Psoas muscle (tissue), 7 donors: ENCODE measurements at regions not wholly inside any gene's neighbourhood (a gene's known extent, or its start where the extent isn't known, plus 50 kb on each side); places are given as distances from the start of the nearest gene placed in this dataset.

Experiments used
- ATAC-seq, 4 donors: fragments of 200-7000 bp; cut with Tn5 transposase; one replicate each; pipeline ENCODE4 v1.9.1; 2020; ENCODE audit warnings: moderate library complexity in 3 of 4, mild to moderate bottlenecking in 2 of 4
- DNase-seq, 2 donors: peaks; one replicate each; pipeline ENCODE4 v3.0.0-alpha.2; 2020
- H3K27ac ChIP-seq: fragments of 200-600 bp; one replicate; pipeline ENCODE4 v1.8.0; 2022
- H3K27me3 ChIP-seq, 3 donors: fragments of 200-600 bp in 1 of 3; one replicate each; pipeline versions ENCODE4 v1.6.1 to v1.8.0; 2013 to 2022; ENCODE audit warnings: low read length in 2 of 3, mild to moderate bottlenecking in 2 of 3, moderate library complexity in 1 of 3; ENCODE audit not compliant: insufficient read depth in 3 of 3
- H3K36me3 ChIP-seq, 2 donors: fragments of 200-600 bp in 1 of 2; one replicate each; pipeline versions ENCODE4 v1.6.1 to v1.8.0; 2013 to 2022; ENCODE audit warnings: low read depth in 1 of 2, mild to moderate bottlenecking in 1 of 2, moderate library complexity in 1 of 2; ENCODE audit not compliant: insufficient read depth in 1 of 2
- H3K4me1 ChIP-seq: fragments of 200-600 bp; one replicate; pipeline ENCODE4 v1.8.0; 2022
- H3K4me3 ChIP-seq: fragments of 200-600 bp; one replicate; pipeline ENCODE4 v1.8.0; 2022; ENCODE audit warnings: mild to moderate bottlenecking
- H3K9me3 ChIP-seq: fragments of 200-600 bp; one replicate; pipeline ENCODE4 v1.8.0; 2022
- WGBS, 3 donors: extraction: QIAGEN DNeasy Blood & Tissue Kit; methylation state at CpG; one replicate each; pipeline versions ENCODE4 v1.1.6 to v1.1.7; 2013; 5-methylcytosine and 5-hydroxymethylcytosine counted together
- intact Hi-C, 2 donors: fragments of 100-400 bp; cut with DNase I; formaldehyde crosslinking; loops; one replicate each; pipeline versions ENCODE4 v1.11.0 to v1.14.2; 2022
- TF ChIP-seq, protein P1 (sequence below): fragments of 200-600 bp; IDR thresholded peaks from one replicate; pipeline ENCODE4 v1.8.0; 2022; ENCODE audit warnings: antibody characterized with exemption
- donor health status: healthy with polysubstance abuse.
- donor health status: DM: no; HTN: no; CAD: no; lungs with moderate emphysema.
- donor health status: Bipolar disorder and iron deficiency.
- donor health status: healthy.
- donor health status: DM: yes; HTN: yes; CAD: no.
- donor health status: DM: no; HTN: no; CAD: no.
- donor health status: DM: yes; HTN: yes; CAD: no.

DNA sequence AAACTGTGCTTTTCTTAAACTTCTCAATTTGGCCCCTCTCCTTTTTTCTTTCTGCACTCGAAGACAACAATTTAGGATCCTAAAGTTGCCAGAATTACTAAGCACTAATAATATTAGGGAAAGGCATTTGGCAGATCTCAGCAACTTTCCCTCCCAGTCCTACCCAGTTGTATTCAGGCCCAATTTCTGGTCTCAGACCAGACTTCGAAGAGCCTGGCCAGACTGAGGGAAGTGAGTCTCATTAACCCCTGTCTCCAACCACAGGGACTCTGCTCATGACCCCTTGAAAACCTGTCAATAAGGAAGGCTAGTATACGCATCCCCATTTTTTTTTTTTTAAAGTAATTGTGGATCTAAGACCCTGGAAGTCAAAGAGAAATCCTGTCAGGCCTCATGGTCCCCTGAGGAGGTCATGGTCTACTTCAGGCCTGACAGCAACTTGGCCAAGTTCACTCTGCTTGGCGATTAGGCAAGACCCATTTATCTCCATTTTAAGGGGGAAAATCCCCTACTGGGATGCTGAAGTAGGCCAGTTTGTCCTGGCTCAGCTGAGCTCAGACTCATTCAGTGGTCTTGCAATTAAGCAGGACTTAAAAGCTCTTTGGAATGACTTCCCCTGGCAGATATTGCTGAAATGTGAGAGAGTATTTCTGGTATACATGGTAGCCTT lies 521.0 kb downstream of the FUT8 start:
- 48 to 59% (median 54%) methylated on average over 4 of the region's 4 CpGs for WGBS, 3 donors
- TF ChIP-seq, protein P1, sequence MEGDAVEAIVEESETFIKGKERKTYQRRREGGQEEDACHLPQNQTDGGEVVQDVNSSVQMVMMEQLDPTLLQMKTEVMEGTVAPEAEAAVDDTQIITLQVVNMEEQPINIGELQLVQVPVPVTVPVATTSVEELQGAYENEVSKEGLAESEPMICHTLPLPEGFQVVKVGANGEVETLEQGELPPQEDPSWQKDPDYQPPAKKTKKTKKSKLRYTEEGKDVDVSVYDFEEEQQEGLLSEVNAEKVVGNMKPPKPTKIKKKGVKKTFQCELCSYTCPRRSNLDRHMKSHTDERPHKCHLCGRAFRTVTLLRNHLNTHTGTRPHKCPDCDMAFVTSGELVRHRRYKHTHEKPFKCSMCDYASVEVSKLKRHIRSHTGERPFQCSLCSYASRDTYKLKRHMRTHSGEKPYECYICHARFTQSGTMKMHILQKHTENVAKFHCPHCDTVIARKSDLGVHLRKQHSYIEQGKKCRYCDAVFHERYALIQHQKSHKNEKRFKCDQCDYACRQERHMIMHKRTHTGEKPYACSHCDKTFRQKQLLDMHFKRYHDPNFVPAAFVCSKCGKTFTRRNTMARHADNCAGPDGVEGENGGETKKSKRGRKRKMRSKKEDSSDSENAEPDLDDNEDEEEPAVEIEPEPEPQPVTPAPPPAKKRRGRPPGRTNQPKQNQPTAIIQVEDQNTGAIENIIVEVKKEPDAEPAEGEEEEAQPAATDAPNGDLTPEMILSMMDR, result no peak

DNA sequence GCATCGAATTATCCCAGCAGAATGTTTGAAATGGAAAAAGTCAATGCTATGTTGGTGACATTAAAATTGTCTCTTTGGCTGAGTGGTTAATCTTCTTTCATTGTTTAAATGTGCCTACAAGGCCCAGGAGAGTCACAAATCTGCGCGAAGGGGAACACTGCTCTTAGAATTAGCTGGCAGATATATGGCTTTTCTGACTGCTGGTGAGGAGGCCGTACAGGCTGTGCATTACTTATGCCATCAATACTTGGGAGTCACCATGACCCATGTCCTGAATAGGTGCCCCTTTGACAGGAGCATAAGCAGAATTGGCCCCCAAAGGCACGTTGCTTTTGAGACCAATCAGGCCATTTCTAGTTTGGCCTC lies 521.5 kb downstream of the FUT8 start:
- ATAC-seq, result no peak
- DNase-seq, result no peak
- intact Hi-C loops, result no loop called here
- Histone ChIP-seq H3K27ac (no peak overlapping the region), H3K4me1 (no peaks in the 10 kb centered on the region), H3K36me3 (no peaks in the 10 kb centered on the region), H3K9me3 (no peaks in the 10 kb centered on the region), H3K4me3 (no peak overlapping the region), H3K27me3 (peaks cover 0 to 5% (median under 1%) of the 10 kb centered on the region in 3 donors)
- TF ChIP-seq, protein P1, result no peak
- 46 to 57% (median 50%) methylated on average over 5 of the region's 5 CpGs for WGBS, 3 donors

More for the DNA sequence above, 521.0 kb downstream of the FUT8 start:
- DNase-seq (no peak), ATAC-seq (no peak)
- intact Hi-C loops, result no loop called here
- H3K4me3 ChIP-seq, result no peak overlapping the region
- H3K4me1 ChIP-seq, result no peaks in the 10 kb centered on the region
- H3K36me3 ChIP-seq, result no peaks in the 10 kb centered on the region
- peaks cover 0 to 6% (median 3%) of the 10 kb centered on the region in 3 donors for H3K27me3 ChIP-seq
- no peak overlapping the region for H3K27ac ChIP-seq
- no peaks in the 10 kb centered on the region for H3K9me3 ChIP-seq

DNA sequence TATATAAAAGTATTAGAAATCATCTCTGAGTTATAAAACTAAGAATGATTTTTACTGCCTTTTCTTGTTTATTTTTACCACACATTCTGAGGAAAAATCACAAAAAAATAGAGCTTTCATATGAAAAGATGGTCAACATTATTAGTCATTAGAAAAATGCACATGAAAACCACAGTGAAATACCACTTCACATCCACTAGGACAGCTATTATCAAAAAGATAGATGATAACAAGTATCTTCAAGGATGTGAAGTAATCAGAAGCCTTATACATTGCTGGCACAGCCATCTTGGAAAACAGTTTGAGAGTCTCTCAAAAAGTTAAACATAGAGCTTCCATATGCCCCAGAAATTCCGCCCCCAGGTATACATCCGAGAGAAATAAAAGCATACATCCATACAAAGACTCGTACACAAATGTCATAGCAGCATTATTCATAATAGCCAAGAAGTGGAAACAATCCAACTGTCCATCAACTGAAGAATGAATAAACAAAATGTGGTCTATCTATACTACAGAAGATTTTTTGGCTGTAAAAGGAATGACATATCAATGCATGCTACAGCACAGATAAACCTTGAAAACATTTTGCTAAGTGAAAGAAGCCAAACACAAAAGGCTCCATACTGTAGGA lies 523.9 kb downstream of the FUT8 start:
- no peak overlapping the region for H3K27ac ChIP-seq
- ATAC-seq (no peak), DNase-seq (no peak)
- no peak overlapping the region for H3K4me3 ChIP-seq
- no peaks in the 10 kb centered on the region for H3K27me3 ChIP-seq
- WGBS, 3 donors, result 91 to 93% (median 93%) methylated on average over 3 of the region's 3 CpGs
- no peaks in the 10 kb centered on the region for H3K4me1 ChIP-seq
- intact Hi-C loops, result no loop called here
- H3K36me3 ChIP-seq, result no peaks in the 10 kb centered on the region
- TF ChIP-seq, protein P1, result no peak
- H3K9me3 ChIP-seq, result no peaks in the 10 kb centered on the region

DNA sequence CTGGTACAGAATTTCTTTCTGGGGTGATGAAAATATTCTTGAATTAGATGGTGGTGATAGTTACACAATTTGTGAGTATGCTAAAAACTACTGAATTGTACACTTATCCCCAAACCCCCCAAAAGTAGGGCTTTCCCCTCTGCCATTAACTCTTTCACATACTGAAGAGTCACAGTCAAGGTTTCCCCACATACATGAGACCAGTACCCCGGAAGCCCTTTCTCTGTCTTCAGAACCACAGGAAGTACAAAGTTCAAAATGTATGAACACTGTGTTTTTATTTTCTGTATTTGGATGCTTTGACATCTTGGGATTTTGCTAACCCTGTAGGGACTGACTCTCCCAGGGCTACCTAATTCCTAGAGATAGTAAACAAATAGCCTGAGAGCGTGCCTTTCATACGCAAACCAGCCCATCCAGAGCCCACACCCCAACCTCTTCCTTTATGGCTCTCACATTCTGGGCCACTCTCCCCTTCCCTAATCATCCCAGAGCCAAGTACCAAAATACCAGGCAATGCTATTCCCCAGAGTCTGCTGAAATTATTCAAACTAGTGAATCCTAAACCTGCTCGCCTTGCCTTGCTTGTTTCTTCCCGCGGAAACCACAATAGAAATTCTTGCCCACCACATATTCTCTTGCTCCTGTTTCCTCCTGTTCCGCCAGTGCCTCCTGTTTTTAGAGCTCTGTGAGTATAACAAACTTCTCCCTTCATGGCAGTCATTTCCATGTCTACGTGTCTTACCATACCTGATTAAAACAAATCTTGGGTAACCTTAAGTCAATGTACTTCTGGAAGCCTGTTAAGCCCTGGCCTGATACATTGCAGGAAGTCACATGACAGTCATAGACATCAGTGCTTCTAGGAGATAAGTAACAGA lies 524.8 kb downstream of the FUT8 start:
- Histone ChIP-seq H3K4me1 (no peaks in the 10 kb centered on the region), H3K27ac (no peak overlapping the region), H3K36me3 (no peaks in the 10 kb centered on the region), H3K9me3 (no peaks in the 10 kb centered on the region), H3K4me3 (no peak overlapping the region), H3K27me3 (no peaks in the 10 kb centered on the region)
- intact Hi-C loops, result no loop called here
- no peak for DNase-seq
- TF ChIP-seq, protein P1, result no peak
- ATAC-seq, result no peak
- 81 to 87% (median 86%) methylated on average over 8 of the region's 8 CpGs for WGBS, 3 donors
